DND-41 (cell line): ENCODE measurements at regions not wholly inside any gene's neighbourhood (a gene's known extent, or its start where the extent isn't known, plus 50 kb on each side); places are given as distances from the start of the nearest gene placed in this dataset.

Experiments
- CTCF ChIP-seq: IDR thresholded peaks from 2 replicates; pipeline ENCODE4 v1.5.1; 2012; ENCODE audit warnings: borderline replicate concordance, low read length, moderate library complexity, mild to moderate bottlenecking; ENCODE audit not compliant: poor library complexity, severe bottlenecking; ENCODE audit errors: extremely low read depth
- EZH2 ChIP-seq: IDR thresholded peaks from 3 replicates; pipeline ENCODE4 v1.6.1; 2012; ENCODE audit warnings: borderline replicate concordance, low read depth, mild to moderate bottlenecking, moderate library complexity, low read length, inconsistent platforms; ENCODE audit not compliant: severe bottlenecking

- no peak for TF ChIP-seq CTCF
- no peak for TF ChIP-seq EZH2
Observed at GRCh38 chr1:112264010-112264409, 132.0 kb upstream of the CTTNBP2NL start.
